NCI-H128 (cell line): ENCODE measurements at regions not wholly inside any gene's neighbourhood (a gene's known extent, or its start where the extent isn't known, plus 50 kb on each side); places are given as distances from the start of the nearest gene placed in this dataset.
"Not testable (repeated sequence)": the region's sequence is repeated elsewhere in the genome, so short reads cannot be mapped to it uniquely, and the experiment has no call there.

Experiments used
- DNase-seq: peaks from one replicate; lab custom pipeline; 2025; ENCODE audit not compliant: unreplicated experiment; lab: John Stamatoyannopoulos, UW

GRCh38 chr16:85449885-85450245 is 163.3 kb upstream of the GSE1 start:
- DNase-seq, result no peak

- not testable (repeated sequence) for DNase-seq
These were observed 162.0 kb upstream of the GSE1 start for GRCh38 chr16:85451142-85451541.

GRCh38 chr16:85451641-85452363 is 161.3 kb upstream of the GSE1 start:
- DNase-seq, result no peak

- no peak for DNase-seq
These were observed 160.5 kb upstream of the GSE1 start for GRCh38 chr16:85452364-85453193.

GRCh38 chr16:85453194-85453678 is 159.9 kb upstream of the GSE1 start:
- no peak for DNase-seq

- DNase-seq, result no peak
These were observed 159.4 kb upstream of the GSE1 start for GRCh38 chr16:85453703-85454102.

- DNase-seq, result no peak
These were observed 158.8 kb upstream of the GSE1 start for GRCh38 chr16:85454171-85454872.

- DNase-seq, result no peak
These were observed 157.6 kb upstream of the GSE1 start for GRCh38 chr16:85455534-85455933.

- DNase-seq, result no peak
These were observed 155.8 kb upstream of the GSE1 start for GRCh38 chr16:85457366-85457765.

GRCh38 chr16:85458968-85459367 is 154.2 kb upstream of the GSE1 start:
- no peak for DNase-seq

- DNase-seq, result no peak
These were observed 153.4 kb upstream of the GSE1 start for GRCh38 chr16:85459529-85460251.

GRCh38 chr16:85460252-85461021 is 152.7 kb upstream of the GSE1 start:
- no peak for DNase-seq

- peak; percentile 54 for DNase-seq
These were observed 151.9 kb upstream of the GSE1 start for GRCh38 chr16:85461022-85461813.

- DNase-seq, result peak; percentile 82
These were observed 151.1 kb upstream of the GSE1 start for GRCh38 chr16:85461814-85462713.

GRCh38 chr16:85462714-85463611 is 150.2 kb upstream of the GSE1 start:
- no peak for DNase-seq

GRCh38 chr16:85463672-85464382 is 149.3 kb upstream of the GSE1 start:
- DNase-seq, result no peak
